ENCODE measurements at regions not wholly inside any gene's neighbourhood (a gene's known extent, or its start where the extent isn't known, plus 50 kb on each side); places are given as distances from the start of the nearest gene placed in this dataset.

- no peak for DNase-seq
Measured at GRCh38 chr3:3553236-3553635, 246.0 kb upstream of the LRRN1 start.

- DNase-seq = no peak
Measured at GRCh38 chr3:3552761-3553160, 246.5 kb upstream of the LRRN1 start.

- DNase-seq = no peak
Measured at GRCh38 chr3:3551981-3552380, 247.2 kb upstream of the LRRN1 start.

- no peak for DNase-seq
Measured at GRCh38 chr3:3545360-3545759, 253.9 kb upstream of the LRRN1 start.

GRCh38 chr3:3538451-3538850 is 260.8 kb upstream of the LRRN1 start:
- no peak for DNase-seq

GRCh38 chr3:3532508-3532907 is 266.7 kb upstream of the LRRN1 start:
- no peak for DNase-seq

- no peak for DNase-seq
Measured at GRCh38 chr3:3531476-3531875, 267.8 kb upstream of the LRRN1 start.

GRCh38 chr3:3519266-3519665 is 280.0 kb upstream of the LRRN1 start:
- DNase-seq = no peak

GRCh38 chr3:3516996-3517395 is 282.2 kb upstream of the LRRN1 start:
- no peak for DNase-seq

- no peak for DNase-seq
Measured at GRCh38 chr3:3516384-3516783, 282.8 kb upstream of the LRRN1 start.

- no peak for DNase-seq
Measured at GRCh38 chr3:3509665-3510064, 289.6 kb upstream of the LRRN1 start.

- DNase-seq = no peak
Measured at GRCh38 chr3:3504686-3505085, 294.5 kb upstream of the LRRN1 start.

GRCh38 chr3:3503411-3503810 is 295.8 kb upstream of the LRRN1 start:
- no peak for DNase-seq

GRCh38 chr3:3499987-3500386 is 299.2 kb upstream of the LRRN1 start:
- DNase-seq = no peak

GRCh38 chr3:3499012-3499562 is 300.1 kb upstream of the LRRN1 start:
- no peak for DNase-seq

GRCh38 chr3:3495611-3496010 is 303.6 kb upstream of the LRRN1 start:
- no peak for DNase-seq

GRCh38 chr3:3476669-3477068 is 297.2 kb upstream of the CRBN start:
- DNase-seq = no peak

- no peak for DNase-seq
Measured at GRCh38 chr3:3468596-3468995, 289.1 kb upstream of the CRBN start.

- DNase-seq = no peak
Measured at GRCh38 chr3:3464131-3464530, 284.6 kb upstream of the CRBN start.

- DNase-seq = no peak
Measured at GRCh38 chr3:3461317-3461716, 281.8 kb upstream of the CRBN start.

GRCh38 chr3:3448468-3448867 is 269.0 kb upstream of the CRBN start:
- DNase-seq = no peak

- DNase-seq = no peak
Measured at GRCh38 chr3:3447641-3448040, 268.1 kb upstream of the CRBN start.

GRCh38 chr3:3446251-3446650 is 266.8 kb upstream of the CRBN start:
- DNase-seq = no peak

GRCh38 chr3:3443482-3443881 is 264.0 kb upstream of the CRBN start:
- DNase-seq = no peak

GRCh38 chr3:3433711-3434110 is 254.2 kb upstream of the CRBN start:
- DNase-seq = no peak

GRCh38 chr3:3429841-3430240 is 250.3 kb upstream of the CRBN start:
- no peak for DNase-seq

Measured in AML-193 (cell line).